Activated CD4-positive, alpha-beta memory T cell treated with anti-CD3 and anti-CD28 coated beads, Interleukin-2, amount 10 ng/mL, durations not matched to agents 7 days and 5 days (primary cell): ENCODE measurements at regions not wholly inside any gene's neighbourhood (a gene's known extent, or its start where the extent isn't known, plus 50 kb on each side); places are given as distances from the start of the nearest gene placed in this dataset.
"Not testable (repeated sequence)": the region's sequence is repeated elsewhere in the genome, so short reads cannot be mapped to it uniquely, and the experiment has no call there.

ENCODE experiments used
- CTCF ChIA-PET: fragments of 350-600 bp; sonication (Branson Sonifier 250); formaldehyde crosslinking; loops from one replicate; lab custom pipeline; 2021; ENCODE audit warnings: antibody characterized with exemption, inconsistent platforms; lab: Charles Lee
- POLR2A ChIA-PET: fragments of 350-600 bp; sonication (Branson Sonifier 250); formaldehyde crosslinking; loops from one replicate; lab custom pipeline; 2021; ENCODE audit warnings: antibody characterized with exemption; lab: Charles Lee
- DNase-seq: peaks from one replicate; pipeline ENCODE4 v3.0.0-alpha.2; 2020
- H3K27ac Mint-ChIP-seq: one replicate; pipeline ENCODE4 v1.8.0; 2021; ENCODE audit warnings: mild to moderate bottlenecking, mixed read lengths
- H3K27me3 Mint-ChIP-seq: one replicate; pipeline ENCODE4 v1.8.0; 2021; ENCODE audit warnings: mixed read lengths
- H3K36me3 Mint-ChIP-seq: one replicate; pipeline ENCODE4 v1.8.0; 2021; ENCODE audit warnings: low read depth, mixed read lengths
- H3K4me1 Mint-ChIP-seq: one replicate; pipeline ENCODE4 v1.8.0; 2021; ENCODE audit warnings: mixed read lengths
- H3K4me3 Mint-ChIP-seq: one replicate; pipeline ENCODE4 v1.8.0; 2021; ENCODE audit warnings: mild to moderate bottlenecking, mixed read lengths
- H3K9me3 Mint-ChIP-seq: one replicate; pipeline ENCODE4 v1.8.0; 2021; ENCODE audit warnings: mixed read lengths

DNA sequence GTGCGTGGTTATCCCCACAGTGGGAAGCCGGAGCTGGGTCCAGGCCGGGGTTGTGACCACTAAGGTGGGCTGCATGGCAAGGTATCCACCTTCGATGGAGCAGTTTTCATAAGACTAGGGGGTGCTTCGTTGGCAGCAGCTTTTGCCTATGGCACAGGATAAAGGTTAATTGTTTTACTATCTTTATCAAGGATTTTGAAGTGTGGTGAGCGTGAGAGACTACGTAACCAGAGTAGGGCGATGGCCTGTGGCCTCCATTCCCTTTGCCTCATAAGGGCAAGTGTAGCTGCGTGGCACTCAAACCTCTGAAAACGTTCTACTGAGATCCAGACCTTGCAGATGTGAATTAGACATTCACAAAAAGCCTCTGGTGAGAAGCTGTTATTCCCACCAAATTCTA is 206.6 kb downstream of the ACKR3 start:
- CTCF ChIA-PET = no interaction called here
- Mint-ChIP-seq H3K27ac (no peak overlapping the region), H3K4me3 (no peak overlapping the region), H3K36me3 (no peaks in the 10 kb centered on the region), H3K9me3 (no peaks in the 10 kb centered on the region), H3K27me3 (peaks cover 4% of the 10 kb centered on the region), H3K4me1 (no peaks in the 10 kb centered on the region)
- POLR2A ChIA-PET = no interaction called here
- no peak for DNase-seq

DNA sequence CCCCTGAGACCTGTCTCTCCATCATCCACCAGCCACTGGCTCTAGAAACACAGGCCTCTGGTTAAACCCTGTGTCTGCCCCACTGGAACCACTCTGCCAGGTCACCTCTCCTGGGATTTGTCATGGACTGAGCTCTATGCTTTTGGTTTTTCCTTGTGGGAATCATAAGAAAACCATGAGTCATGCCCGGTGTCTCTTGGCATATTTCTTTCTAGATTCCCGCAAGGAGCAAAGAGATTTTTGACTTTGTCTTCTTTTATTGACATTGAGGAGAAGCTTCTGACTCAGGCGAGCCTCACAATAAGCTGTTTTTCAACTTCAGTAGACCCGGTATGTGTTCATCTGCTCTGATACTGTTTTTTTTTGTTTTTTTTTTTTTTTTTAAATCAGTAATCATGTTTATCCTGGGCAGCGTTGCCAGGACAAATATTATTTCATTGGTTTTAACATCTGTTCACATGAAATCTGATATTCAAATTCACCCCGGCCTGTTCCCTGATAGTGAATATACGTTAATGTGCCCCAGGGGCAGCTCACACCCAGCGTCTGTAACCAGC is 207.1 kb downstream of the ACKR3 start:
- Mint-ChIP-seq H3K4me1 (no peaks in the 10 kb centered on the region), H3K36me3 (no peaks in the 10 kb centered on the region), H3K27me3 (peaks cover 8% of the 10 kb centered on the region), H3K27ac (no peak overlapping the region), H3K4me3 (no peak overlapping the region), H3K9me3 (no peaks in the 10 kb centered on the region)
- CTCF ChIA-PET = no interaction called here
- POLR2A ChIA-PET = no interaction called here
- DNase-seq = no peak

DNA sequence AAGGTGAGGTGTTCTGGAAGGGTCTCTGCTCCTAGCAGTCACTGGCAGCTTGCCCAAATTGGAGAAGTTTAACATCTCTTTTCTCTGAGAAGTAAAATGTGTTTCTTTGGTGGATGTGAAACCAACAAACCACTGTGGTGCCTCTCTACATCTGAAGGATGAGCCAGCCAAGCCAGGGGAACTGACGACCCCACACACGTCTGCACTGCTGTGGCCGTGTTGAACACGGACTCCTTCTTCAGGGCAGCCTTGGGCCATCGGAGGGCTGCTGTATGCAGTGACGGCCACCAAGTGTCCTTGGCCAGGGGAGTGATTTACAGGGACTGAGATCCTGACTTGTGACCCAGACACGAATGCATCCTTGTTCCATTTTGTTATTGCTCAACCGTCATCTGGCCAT is 207.8 kb downstream of the ACKR3 start:
- POLR2A ChIA-PET = no interaction called here

DNA sequence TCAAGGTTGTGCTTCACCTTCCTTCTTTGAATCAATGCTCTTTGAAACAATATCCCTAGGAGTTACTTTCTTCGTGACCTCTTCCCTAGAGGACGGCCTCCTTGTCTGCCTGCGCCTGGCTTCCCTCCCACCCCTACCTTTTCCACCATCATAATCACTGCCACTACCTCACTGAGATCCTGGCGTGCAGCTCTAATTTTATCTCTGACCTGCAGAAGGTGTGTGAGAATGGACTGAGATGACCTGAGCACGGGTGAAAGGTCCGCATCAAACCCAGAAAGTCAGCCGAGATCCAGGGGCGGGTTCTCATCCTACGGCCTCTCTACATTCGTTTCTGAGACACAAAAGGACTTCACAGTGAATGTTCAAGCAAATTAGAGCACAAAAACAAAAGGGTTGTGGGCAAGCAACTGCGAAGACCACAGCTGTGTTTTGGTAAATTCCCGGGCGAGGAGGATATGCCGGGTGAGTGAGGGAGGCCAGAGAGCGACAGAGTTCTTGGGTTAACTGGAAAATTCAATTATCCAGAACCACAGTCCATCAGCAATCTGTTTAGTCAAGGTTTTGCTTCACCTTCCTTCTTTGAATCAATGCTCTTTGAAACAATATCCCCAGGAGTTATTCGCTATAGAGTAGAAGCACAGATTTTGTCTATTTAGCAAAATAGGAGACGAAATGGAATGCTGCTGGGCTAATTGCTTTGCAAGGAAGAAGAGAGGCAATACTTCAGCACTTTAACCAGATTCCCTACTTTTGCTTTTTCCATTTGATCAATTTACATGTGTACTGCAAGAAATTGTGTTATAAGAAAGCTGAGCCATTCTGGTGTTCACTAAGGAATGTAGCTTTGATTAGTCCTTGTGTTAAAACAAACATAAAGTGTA is 212.6 kb downstream of the ACKR3 start:
- Mint-ChIP-seq H3K4me1 (no peaks in the 10 kb centered on the region), H3K4me3 (no peak overlapping the region), H3K27me3 (peaks cover 19% of the 10 kb centered on the region), H3K36me3 (no peaks in the 10 kb centered on the region), H3K27ac (no peak overlapping the region), H3K9me3 (no peaks in the 10 kb centered on the region)
- no peak for DNase-seq
- POLR2A ChIA-PET = no interaction called here
- CTCF ChIA-PET = no interaction called here

More for the DNA sequence above, 207.8 kb downstream of the ACKR3 start:
- Mint-ChIP-seq H3K27ac (no peak overlapping the region), H3K4me3 (no peak overlapping the region), H3K9me3 (no peaks in the 10 kb centered on the region), H3K36me3 (no peaks in the 10 kb centered on the region), H3K4me1 (no peaks in the 10 kb centered on the region), H3K27me3 (peaks cover 12% of the 10 kb centered on the region)
- CTCF ChIA-PET = no interaction called here
- DNase-seq = no peak

DNA sequence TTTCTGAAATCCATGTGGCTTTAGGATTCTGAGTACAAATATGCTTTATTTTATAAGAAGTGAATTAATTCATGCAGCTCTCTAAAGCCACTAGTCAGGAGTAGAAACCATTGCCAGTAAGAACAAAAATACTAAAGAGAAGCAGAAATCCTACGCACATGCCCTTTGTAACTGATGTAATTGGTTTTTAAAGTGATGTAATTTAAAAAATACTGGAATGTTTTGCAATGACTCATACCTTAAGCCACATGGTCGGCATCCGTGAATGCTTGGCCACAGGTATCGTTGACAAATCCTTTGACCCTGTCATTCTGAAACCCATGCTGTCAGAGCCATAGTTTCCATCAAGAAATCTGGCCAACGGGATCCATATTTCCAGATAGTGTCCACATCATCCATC is 213.3 kb downstream of the ACKR3 start:
- DNase-seq = no peak
- CTCF ChIA-PET = no interaction called here

DNA sequence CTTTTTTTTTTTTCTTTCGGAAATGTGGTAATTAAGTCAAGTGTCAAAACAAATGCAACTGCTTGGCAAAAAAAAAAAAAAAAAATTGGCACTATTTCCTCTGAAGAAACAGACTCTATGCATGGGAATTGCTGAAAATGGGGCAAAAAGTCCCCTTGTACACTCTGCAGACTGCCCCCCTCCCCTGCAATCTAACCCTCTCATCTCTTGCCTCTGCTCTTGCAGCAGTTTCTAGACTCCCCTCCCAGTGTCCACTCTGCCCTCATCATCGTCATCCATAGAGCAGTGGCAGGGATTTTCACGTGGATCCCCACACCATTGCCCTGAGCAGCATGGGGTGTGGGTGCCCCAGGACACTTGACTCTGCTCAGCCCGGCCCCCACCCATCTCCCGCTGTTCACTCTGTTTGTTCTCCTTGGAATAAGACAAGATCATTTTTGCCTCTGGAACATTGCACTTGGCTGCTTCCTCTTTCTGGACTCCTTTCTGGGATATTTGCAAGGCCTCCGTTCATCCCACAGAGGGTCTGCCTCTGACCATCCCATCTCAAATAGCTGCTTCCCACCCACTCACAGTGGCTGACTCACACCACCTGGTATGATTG is 213.9 kb downstream of the ACKR3 start:
- Mint-ChIP-seq H3K27ac (no peak overlapping the region), H3K4me1 (no peaks in the 10 kb centered on the region), H3K36me3 (no peaks in the 10 kb centered on the region), H3K4me3 (no peak overlapping the region), H3K27me3 (peaks cover 19% of the 10 kb centered on the region), H3K9me3 (no peaks in the 10 kb centered on the region)
- POLR2A ChIA-PET = no interaction called here
- DNase-seq = no peak
- CTCF ChIA-PET = no interaction called here

More for the DNA sequence above, 213.3 kb downstream of the ACKR3 start:
- POLR2A ChIA-PET = no interaction called here
- no peaks in the 10 kb centered on the region for H3K9me3 Mint-ChIP-seq
- H3K4me3 Mint-ChIP-seq = no peak overlapping the region
- peaks cover 19% of the 10 kb centered on the region for H3K27me3 Mint-ChIP-seq
- H3K27ac Mint-ChIP-seq = no peak overlapping the region
- no peaks in the 10 kb centered on the region for H3K36me3 Mint-ChIP-seq
- H3K4me1 Mint-ChIP-seq = no peaks in the 10 kb centered on the region

DNA sequence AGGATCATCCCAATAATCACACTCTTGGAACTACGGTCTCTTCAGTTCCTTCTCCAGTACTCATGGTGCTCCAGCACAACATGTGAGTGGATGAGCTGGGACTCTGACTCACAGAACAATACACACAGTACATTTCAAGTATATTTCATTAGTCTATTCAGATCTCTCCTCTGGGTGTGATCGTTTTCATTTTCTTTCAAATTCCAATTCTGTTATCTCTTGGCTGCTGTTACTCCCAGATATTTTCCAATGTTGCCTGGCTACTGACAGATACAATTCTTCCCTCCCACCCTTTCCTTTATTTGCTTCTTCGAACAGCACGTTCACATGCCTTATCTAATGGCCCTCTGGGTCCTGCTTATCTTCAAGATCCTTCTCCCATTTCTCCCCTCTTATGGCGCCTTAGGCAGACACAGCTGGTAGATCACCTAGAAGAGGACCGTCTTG is 216.0 kb downstream of the ACKR3 start:
- H3K27ac Mint-ChIP-seq = no peak overlapping the region
- ChIA-PET CTCF (no interaction called here), POLR2A (no interaction called here)
- H3K36me3 Mint-ChIP-seq = no peaks in the 10 kb centered on the region
- H3K4me1 Mint-ChIP-seq = no peaks in the 10 kb centered on the region
- H3K4me3 Mint-ChIP-seq = no peak overlapping the region
- H3K27me3 Mint-ChIP-seq = peaks cover 19% of the 10 kb centered on the region
- no peaks in the 10 kb centered on the region for H3K9me3 Mint-ChIP-seq
- DNase-seq = no peak

DNA sequence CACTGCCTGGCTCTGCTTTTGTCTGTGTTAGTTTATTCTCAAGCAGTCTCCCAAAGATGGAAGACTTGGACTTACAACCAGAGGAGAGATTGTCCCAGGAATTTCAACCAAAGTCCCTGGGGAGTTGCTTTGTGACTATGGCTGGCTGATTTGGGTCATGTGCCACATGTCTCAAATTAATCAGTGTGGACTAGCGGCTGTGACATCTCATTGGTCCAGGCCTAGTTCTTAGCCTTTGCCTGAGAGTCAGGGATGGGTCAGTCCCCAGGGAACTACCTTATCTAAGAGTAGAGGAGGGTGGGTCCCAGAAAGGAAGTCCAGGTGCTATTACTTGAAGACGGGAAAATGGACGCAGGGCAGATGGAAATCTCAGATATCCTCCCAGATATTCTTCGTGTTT is 217.1 kb downstream of the ACKR3 start:
- CTCF ChIA-PET = no interaction called here
- POLR2A ChIA-PET = no interaction called here
- Mint-ChIP-seq H3K27me3 (peaks cover 15% of the 10 kb centered on the region), H3K4me3 (no peak overlapping the region), H3K9me3 (no peaks in the 10 kb centered on the region), H3K36me3 (no peaks in the 10 kb centered on the region), H3K4me1 (no peaks in the 10 kb centered on the region), H3K27ac (no peak overlapping the region)
- no peak for DNase-seq

DNA sequence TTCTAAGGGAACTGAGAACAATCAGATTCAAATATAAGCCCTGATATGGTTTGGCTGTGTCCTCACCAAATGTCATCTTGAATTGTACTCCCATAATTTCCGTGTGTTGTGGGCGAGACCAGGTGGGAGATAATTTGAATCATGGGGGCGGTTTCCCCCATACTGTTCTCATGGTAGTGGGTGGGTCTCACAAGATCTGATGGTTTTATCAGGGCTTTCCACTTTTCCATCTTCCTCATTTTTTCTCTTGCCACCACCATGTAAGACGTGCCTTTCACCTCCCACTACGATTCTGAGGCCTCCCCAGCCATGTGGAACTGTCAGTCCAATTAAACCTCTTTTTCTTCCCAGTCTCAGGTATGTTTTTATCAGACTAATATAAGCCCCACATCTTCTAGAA is 217.8 kb downstream of the ACKR3 start:
- DNase-seq, H3K36me3 Mint-ChIP-seq, H3K27ac Mint-ChIP-seq, H3K9me3 Mint-ChIP-seq, H3K4me3 Mint-ChIP-seq, H3K4me1 Mint-ChIP-seq, POLR2A ChIA-PET, CTCF ChIA-PET: not testable (repeated sequence)
- H3K27me3 Mint-ChIP-seq = peaks cover 11% of the 10 kb centered on the region

DNA sequence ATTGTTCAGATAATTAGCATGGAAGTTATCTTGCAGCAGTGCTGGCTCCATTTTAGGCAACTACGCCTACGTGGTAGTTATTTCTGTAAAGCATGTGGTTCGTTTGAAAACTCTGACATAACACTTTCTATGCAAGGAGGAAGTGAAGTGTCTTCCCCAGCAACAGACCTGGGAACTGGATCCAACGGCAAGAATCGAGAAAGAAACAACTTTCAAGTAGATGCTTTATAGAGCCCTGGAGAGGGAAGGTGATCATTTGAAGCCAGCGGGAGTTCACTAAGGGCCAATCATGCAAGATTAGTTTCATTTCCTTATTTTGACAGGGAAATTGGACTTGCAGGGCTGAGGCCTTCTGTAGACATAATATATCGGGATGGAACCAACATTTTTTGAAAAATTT is 218.3 kb downstream of the ACKR3 start:
- DNase-seq = no peak
- POLR2A ChIA-PET = no interaction called here
- H3K36me3 Mint-ChIP-seq = no peaks in the 10 kb centered on the region
- H3K27ac Mint-ChIP-seq = no peak overlapping the region
- no peak overlapping the region for H3K4me3 Mint-ChIP-seq
- CTCF ChIA-PET = no interaction called here
- H3K27me3 Mint-ChIP-seq = peaks cover 11% of the 10 kb centered on the region
- no peaks in the 10 kb centered on the region for H3K9me3 Mint-ChIP-seq
- no peaks in the 10 kb centered on the region for H3K4me1 Mint-ChIP-seq

DNA sequence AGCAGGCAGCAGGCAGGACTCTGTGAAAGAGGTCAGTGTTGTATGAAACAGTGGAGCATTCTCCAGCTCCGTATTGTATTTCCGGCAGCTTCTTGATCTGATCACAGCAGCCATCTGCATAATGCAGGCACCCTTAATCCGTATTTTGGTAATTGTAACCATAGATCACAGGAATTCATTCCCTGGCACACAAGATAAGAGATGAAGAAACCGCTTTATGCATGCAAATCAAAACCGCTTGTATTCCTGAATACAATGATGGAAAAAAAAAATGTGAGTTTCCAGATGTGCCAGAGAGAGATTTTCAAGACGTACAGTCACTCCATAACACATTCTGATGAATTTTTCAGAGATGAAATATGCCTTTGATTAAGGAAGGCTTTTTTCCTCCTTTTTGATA is 221.3 kb downstream of the ACKR3 start:
- H3K4me3 Mint-ChIP-seq = no peak overlapping the region
- CTCF ChIA-PET = no interaction called here
- no peak overlapping the region for H3K27ac Mint-ChIP-seq
- no peaks in the 10 kb centered on the region for H3K36me3 Mint-ChIP-seq
- no peaks in the 10 kb centered on the region for H3K4me1 Mint-ChIP-seq
- no peaks in the 10 kb centered on the region for H3K9me3 Mint-ChIP-seq
- peaks cover 1% of the 10 kb centered on the region for H3K27me3 Mint-ChIP-seq
- no peak for DNase-seq
- POLR2A ChIA-PET = no interaction called here

DNA sequence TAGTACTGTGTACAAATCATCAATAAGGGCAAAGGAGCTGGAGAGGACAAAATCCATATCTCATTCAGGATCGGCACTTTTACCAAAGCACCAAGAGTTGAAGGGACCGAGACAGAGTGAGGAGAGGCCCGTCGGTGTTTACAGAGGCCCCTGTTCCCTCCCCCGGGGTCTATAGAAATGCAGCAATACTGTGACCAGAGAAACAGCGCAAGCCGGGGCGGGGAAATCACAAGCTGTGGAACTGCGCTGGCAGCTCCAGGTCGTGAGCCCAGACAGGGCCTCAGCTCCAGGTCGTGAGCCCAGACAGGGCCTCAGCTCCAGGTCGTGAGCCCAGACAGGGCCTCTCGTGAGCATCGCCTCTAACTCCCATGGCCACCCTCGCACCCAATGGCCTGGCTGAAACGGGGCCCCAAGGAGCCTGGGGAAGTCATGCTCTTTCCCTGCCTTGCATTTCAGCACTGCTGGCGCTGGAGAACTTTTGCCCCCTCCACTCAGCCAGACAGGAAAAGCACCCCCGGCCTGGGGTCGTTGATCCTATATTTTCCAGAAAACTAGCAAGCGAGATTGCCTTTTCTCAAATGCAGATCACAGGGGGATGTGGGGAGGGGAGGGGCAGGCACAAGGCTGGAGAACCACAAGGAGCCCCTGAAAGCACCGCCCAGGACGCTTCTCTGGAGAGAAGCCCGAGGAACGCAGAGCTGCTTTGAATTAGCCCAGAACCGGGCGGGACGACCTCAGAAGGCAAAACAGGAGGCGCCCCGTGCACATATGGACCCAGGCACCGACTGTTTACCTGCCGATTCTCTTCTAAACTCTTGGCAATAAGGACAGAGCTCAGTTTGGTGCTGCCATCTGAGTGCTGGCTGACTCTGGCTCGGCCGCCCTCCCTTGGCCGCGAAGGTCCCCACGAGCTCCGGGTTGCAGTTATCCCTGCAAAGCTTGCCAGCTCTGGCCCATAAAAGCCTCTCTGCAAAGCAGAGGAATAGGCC is 223.7 kb downstream of the ACKR3 start:
- H3K36me3 Mint-ChIP-seq = no peaks in the 10 kb centered on the region
- CTCF ChIA-PET = no interaction called here

More for the DNA sequence above, 223.7 kb downstream of the ACKR3 start:
- H3K4me1 Mint-ChIP-seq = no peaks in the 10 kb centered on the region
- no peak overlapping the region for H3K27ac Mint-ChIP-seq
- no peak overlapping the region for H3K4me3 Mint-ChIP-seq
- H3K27me3 Mint-ChIP-seq = no peaks in the 10 kb centered on the region
- POLR2A ChIA-PET = no interaction called here
- DNase-seq = no peak
- H3K9me3 Mint-ChIP-seq = no peaks in the 10 kb centered on the region
